Gastroesophageal sphincter (tissue), 4 donors: ENCODE measurements at regions not wholly inside any gene's neighbourhood (a gene's known extent, or its start where the extent isn't known, plus 50 kb on each side); places are given as distances from the start of the nearest gene placed in this dataset.

ENCODE experiments used
- ATAC-seq: fragments of 150-250 bp; one replicate; pipeline ENCODE4 v1.9.1; 2016; ENCODE audit warnings: mild to moderate bottlenecking, moderate library complexity
- H3K27ac ChIP-seq, 4 donors: fragments of 200-600 bp; sonication (generic) in 3 of 4; 1 replicate in 3 of 4; 2 replicates in 1 of 4; pipeline ENCODE4 v1.5.1; 2016 to 2019
- H3K27me3 ChIP-seq: fragments of 200-600 bp; sonication (generic); one replicate; pipeline ENCODE4 v1.5.1; 2019
- H3K36me3 ChIP-seq, 2 donors: fragments of 200-600 bp; sonication (generic); one replicate each; pipeline ENCODE4 v1.5.1; 2019; ENCODE audit warnings: control low read depth in 1 of 2
- H3K4me1 ChIP-seq, 3 donors: fragments of 200-600 bp; sonication (generic); 1 replicate in 2 of 3; 2 replicates in 1 of 3; pipeline ENCODE4 v1.5.1; 2016 to 2019; ENCODE audit warnings: control low read depth in 2 of 3
- H3K4me3 ChIP-seq, 2 donors: fragments of 200-600 bp; sonication (generic); one replicate each; pipeline ENCODE4 v1.5.1; 2019; ENCODE audit warnings: mild to moderate bottlenecking in 1 of 2, moderate library complexity in 1 of 2
- H3K9me3 ChIP-seq, 3 donors: fragments of 200-600 bp; sonication (generic); one replicate each; pipeline ENCODE4 v1.5.1; 2017 to 2019; ENCODE audit warnings: control low read depth in 2 of 3
- EP300 ChIP-seq: sonication (generic); formaldehyde crosslinking; IDR thresholded peaks from one replicate; pipeline ENCODE4 v1.6.1; 2017; ENCODE audit warnings: antibody characterized with exemption, mild to moderate bottlenecking
- POLR2A ChIP-seq, 2 donors: fragments of 450-650 bp; IDR thresholded peaks; one replicate each; pipeline ENCODE4 v1.6.1; 2017; ENCODE audit warnings: antibody characterized with exemption in 2 of 2, mild to moderate bottlenecking in 2 of 2, moderate library complexity in 1 of 2
- POLR2AphosphoS5 ChIP-seq: sonication (generic); formaldehyde crosslinking; IDR thresholded peaks from one replicate; pipeline ENCODE4 v1.6.1; 2017; ENCODE audit warnings: antibody characterized with exemption
- WGBS, 2 donors: methylation state at CpG; one replicate each; pipeline ENCODE4 v1.1.5; 2018; ENCODE audit warnings: low coverage in 1 of 2; 5-methylcytosine and 5-hydroxymethylcytosine counted together
- TF ChIP-seq, protein P1 (sequence below), 4 experiments: fragments of 200-600 bp in 2 of 4; fragments of 450-650 bp in 2 of 4; sonication (generic) in 1 of 4; IDR thresholded peaks; one replicate each; pipeline ENCODE4 v1.5.1; 2017 to 2019; ENCODE audit warnings: antibody characterized with exemption in 4 of 4, mild to moderate bottlenecking in 2 of 4, moderate library complexity in 2 of 4

DNA sequence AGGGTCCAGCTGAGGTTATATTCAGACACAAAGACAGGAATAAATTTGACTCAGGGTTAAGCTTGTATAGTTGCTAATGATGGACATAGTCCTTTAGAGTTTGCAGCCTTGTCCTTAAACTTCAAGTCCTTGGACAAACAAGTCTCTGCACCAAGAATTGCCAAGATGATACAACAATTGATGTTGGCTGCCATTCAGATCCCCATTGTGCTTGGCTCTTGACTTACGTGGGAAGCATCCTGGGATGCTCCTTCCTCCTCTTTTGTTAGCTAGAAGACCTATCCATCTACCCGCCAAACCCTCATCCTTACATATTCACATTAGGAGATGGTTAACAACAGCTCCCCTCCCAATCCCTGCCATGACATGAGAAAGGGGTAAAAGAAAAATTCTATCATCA, 115.6 kb downstream of the RDH14 start:
- Histone ChIP-seq H3K27ac (peak overlapping the region; percentile 50 to 69 (median 66)), H3K9me3 (no peaks in the 10 kb centered on the region), H3K4me3 (no peak overlapping the region), H3K36me3 (no peaks in the 10 kb centered on the region), H3K27me3 (no peaks in the 10 kb centered on the region), H3K4me1 (peaks cover 10 to 48% (median 22%) of the 10 kb centered on the region in 3 donors)
- 36 to 83% methylated on average over 1 to 2 of the region's 2 CpGs for WGBS, 2 donors
- no peak for ATAC-seq
- TF ChIP-seq, protein P1, sequence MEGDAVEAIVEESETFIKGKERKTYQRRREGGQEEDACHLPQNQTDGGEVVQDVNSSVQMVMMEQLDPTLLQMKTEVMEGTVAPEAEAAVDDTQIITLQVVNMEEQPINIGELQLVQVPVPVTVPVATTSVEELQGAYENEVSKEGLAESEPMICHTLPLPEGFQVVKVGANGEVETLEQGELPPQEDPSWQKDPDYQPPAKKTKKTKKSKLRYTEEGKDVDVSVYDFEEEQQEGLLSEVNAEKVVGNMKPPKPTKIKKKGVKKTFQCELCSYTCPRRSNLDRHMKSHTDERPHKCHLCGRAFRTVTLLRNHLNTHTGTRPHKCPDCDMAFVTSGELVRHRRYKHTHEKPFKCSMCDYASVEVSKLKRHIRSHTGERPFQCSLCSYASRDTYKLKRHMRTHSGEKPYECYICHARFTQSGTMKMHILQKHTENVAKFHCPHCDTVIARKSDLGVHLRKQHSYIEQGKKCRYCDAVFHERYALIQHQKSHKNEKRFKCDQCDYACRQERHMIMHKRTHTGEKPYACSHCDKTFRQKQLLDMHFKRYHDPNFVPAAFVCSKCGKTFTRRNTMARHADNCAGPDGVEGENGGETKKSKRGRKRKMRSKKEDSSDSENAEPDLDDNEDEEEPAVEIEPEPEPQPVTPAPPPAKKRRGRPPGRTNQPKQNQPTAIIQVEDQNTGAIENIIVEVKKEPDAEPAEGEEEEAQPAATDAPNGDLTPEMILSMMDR (IDR thresholded peaks at IDR 0.05): no peak
- TF ChIP-seq POLR2AphosphoS5 (no peak), EP300 (no peak), POLR2A (IDR thresholded peaks at IDR 0.05) (no peak)

DNA sequence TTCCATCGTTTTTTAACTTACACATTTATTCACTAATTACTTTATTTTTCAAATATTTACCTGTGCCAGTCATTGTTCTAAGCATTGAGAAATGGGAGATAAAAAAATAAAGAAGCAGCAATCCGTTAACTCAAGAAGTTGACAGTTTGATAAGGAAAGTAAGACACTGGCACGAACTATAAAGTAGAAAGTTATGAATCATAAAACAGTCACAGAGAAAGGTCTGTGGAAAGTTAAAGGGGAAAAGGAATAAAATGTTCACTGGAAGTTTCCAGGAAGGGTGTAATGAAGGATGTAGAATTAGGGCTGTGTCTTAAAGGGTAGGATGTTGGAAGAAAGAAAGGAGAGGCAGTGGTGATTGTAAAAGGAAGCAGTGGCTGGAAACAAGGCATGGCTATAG, 118.9 kb downstream of the RDH14 start:
- H3K27me3 ChIP-seq: no peaks in the 10 kb centered on the region
- no peak overlapping the region for H3K27ac ChIP-seq
- H3K36me3 ChIP-seq: no peaks in the 10 kb centered on the region
- no peaks in the 10 kb centered on the region for H3K9me3 ChIP-seq
- H3K4me3 ChIP-seq: no peak overlapping the region
- no peak for ATAC-seq
- TF ChIP-seq, protein P1 (IDR thresholded peaks at IDR 0.05): no peak
- TF ChIP-seq POLR2A (IDR thresholded peaks at IDR 0.05) (no peak), POLR2AphosphoS5 (peak; percentile 42), EP300 (no peak)
- WGBS, 2 donors: 30 to 48% methylated on average over 3 of the region's 3 CpGs
- H3K4me1 ChIP-seq: peaks cover 13 to 41% (median 25%) of the 10 kb centered on the region in 3 donors

DNA sequence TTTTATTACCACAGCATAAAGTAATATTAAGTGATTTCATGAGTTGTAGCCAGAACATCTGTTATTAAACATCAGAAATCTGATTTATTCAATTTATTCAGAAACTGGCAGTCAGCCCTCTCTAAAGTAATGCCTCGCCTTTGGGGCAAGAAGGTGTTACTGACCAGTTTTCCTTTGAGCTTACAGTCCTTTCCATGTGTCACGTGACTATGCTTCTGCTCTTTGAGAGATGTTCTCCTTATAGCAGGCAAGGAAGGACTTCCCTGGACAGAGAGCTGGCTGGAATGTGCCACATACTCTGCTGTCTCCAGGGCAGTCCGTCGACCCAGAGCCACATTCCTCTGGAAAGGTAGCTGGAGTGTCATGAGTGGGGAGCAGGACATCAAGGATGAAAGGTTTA, 119.7 kb downstream of the RDH14 start:
- H3K9me3 ChIP-seq: no peaks in the 10 kb centered on the region
- H3K4me3 ChIP-seq: no peak overlapping the region
- peaks cover 16 to 41% (median 19%) of the 10 kb centered on the region in 3 donors for H3K4me1 ChIP-seq
- TF ChIP-seq POLR2AphosphoS5 (no peak), EP300 (no peak), POLR2A (IDR thresholded peaks at IDR 0.05) (no peak)
- TF ChIP-seq, protein P1 (IDR thresholded peaks at IDR 0.05): no peak
- 58 to 80% methylated on average over 1 to 4 of the region's 4 CpGs for WGBS, 2 donors
- H3K36me3 ChIP-seq: no peaks in the 10 kb centered on the region
- no peak for ATAC-seq
- H3K27ac ChIP-seq: peak overlapping the region in 3 of 4 donors; percentile 20 to 36 (median 28)
- H3K27me3 ChIP-seq: no peaks in the 10 kb centered on the region

DNA sequence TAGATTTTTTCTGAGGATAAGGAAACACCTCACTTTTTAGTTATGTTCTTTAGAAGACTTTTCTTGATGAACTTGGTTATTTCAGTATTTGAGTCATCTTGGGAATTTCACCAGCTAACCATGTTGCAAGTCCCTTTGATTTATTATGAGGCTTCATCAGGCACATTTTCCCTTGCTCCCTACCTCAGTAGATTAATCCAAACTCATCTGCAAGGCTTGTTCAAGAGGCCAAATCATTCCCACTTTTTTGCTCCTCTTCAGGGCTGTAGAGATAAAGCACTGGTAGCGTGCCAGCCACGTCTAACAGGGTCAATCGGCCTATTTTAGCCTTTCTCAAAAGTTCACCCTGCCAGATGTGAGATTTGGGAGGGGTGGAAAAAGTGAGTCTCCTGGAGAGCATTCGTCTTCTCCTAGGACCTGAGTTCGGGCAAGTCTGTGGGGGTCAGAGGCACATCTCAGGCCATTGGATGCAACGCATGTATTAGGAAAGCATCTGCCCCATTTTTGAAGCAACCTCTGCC, 120.3 kb downstream of the RDH14 start:
- peaks cover 18 to 41% (median 21%) of the 10 kb centered on the region in 3 donors for H3K4me1 ChIP-seq
- no peaks in the 10 kb centered on the region for H3K27me3 ChIP-seq
- H3K27ac ChIP-seq: peak overlapping the region in 3 of 4 donors; percentile 20 to 36 (median 28)
- no peaks in the 10 kb centered on the region for H3K36me3 ChIP-seq
- peak; percentile 66 for ATAC-seq
- no peaks in the 10 kb centered on the region for H3K9me3 ChIP-seq
- no peak overlapping the region for H3K4me3 ChIP-seq
- 60 to 81% methylated on average over 3 to 5 of the region's 6 CpGs for WGBS, 2 donors
- peak; percentile 47 for TF ChIP-seq POLR2AphosphoS5
- no peak for TF ChIP-seq EP300

DNA sequence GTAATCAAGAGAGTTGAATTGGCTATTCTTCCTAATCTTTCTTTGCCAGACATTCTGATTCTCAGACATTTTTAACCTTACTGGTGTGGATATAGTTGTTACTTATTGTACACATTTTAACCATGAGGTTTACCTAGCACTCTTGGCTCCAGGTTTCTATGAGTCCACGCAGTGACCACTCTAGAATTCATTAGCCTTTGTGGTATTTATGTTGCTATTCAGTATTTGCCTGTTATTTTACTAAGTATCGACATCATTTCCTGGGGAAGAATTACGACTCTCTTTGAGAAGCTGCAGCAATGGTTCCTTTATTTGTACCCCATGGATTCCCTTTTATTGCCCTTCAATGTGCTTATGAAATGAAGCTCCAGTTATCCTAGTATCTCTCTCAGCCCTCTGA, 120.7 kb downstream of the RDH14 start:
- Histone ChIP-seq H3K36me3 (no peaks in the 10 kb centered on the region), H3K27me3 (no peaks in the 10 kb centered on the region), H3K4me1 (peaks cover 14 to 41% (median 17%) of the 10 kb centered on the region in 3 donors), H3K4me3 (no peak overlapping the region), H3K9me3 (no peaks in the 10 kb centered on the region), H3K27ac (peak overlapping the region in 2 of 4 donors; percentile 20 to 26)
- WGBS, 2 donors: 71 to 78% methylated on average over 3 of the region's 3 CpGs
- no peak for ATAC-seq
- TF ChIP-seq, protein P1 (IDR thresholded peaks at IDR 0.05): no peak
- TF ChIP-seq EP300 (no peak), POLR2A (IDR thresholded peaks at IDR 0.05) (no peak), POLR2AphosphoS5 (no peak)
